NCI-H2196 (cell line): ENCODE measurements at regions not wholly inside any gene's neighbourhood (a gene's known extent, or its start where the extent isn't known, plus 50 kb on each side); places are given as distances from the start of the nearest gene placed in this dataset.

Experiments
- DNase-seq: peaks from one replicate; lab custom pipeline; 2025; ENCODE audit not compliant: unreplicated experiment; lab: John Stamatoyannopoulos, UW

GRCh38 chr2:58907644-58908043, 666.5 kb upstream of the FANCL start:
- no peak for DNase-seq

DNA sequence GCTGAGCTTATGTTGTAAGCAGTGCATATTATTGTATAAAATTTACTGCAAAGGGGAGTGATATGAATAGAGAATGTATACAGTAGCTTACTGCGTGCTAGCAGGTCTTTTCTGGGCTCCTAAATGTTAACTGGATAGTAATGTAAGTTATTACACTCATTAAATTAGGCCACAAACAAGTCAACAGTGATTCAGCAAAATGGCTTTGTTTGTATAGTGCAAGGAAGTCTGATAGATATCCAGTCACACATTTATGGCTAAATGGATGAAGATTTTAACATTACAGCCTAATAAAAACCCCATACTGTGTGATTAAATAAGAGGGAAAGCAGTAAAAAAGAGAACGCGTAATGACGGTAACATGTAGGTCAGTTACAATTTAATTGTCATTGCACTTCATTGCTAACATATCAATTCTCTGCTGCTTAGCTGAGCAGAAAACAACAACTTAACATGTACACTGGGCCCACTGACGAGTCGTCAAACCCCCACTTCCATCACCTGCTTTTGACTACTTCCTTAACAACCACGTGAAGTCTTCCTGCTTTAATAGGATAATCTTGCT, 665.0 kb upstream of the FANCL start:
- DNase-seq, result no peak

GRCh38 chr2:58904095-58904494, 663.0 kb upstream of the FANCL start:
- no peak for DNase-seq

- DNase-seq, result no peak
Observed at GRCh38 chr2:58903427-58903826, 662.3 kb upstream of the FANCL start.

GRCh38 chr2:58900246-58901027, 659.3 kb upstream of the FANCL start:
- no peak for DNase-seq

DNA sequence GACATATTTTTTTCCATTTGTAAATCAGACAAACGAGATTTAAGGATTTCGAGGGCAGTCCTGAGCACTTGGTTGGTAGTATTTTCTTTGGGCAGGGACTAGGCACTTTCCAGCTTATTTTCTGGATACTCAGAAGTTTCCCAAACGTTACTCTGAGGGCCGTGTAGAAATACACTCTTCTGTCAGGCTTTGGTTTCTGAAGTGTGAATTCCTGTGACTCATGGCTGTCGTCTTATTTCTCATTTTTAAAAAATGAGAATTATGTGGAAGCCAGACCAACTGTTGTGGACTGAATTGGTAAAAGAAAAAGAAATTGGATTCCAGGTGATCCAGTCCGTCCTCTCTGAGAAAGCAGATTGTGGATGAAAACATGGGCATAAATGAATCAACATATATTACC, 658.6 kb upstream of the FANCL start:
- DNase-seq, result no peak

DNA sequence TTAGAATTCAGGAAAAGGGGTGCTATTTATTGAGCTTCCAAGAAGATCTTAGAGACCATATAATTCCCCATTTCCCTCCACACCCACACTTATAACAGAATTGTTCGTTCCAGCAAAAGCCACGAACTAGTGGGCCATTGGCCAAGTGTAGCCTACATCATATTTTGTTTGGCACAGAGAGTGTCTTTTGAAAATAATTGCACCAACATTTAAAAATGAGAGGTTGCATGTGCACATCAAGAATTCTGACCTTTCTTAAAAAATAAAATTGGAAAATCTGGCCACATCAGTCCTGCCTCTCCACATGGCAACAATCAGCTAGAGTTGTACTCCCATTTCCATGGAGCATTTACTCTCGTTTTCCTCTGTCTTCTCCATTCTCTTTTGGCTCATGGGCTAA, 655.5 kb upstream of the FANCL start:
- no peak for DNase-seq

- no peak for DNase-seq
Observed at GRCh38 chr2:58895857-58896256, 654.7 kb upstream of the FANCL start.

DNA sequence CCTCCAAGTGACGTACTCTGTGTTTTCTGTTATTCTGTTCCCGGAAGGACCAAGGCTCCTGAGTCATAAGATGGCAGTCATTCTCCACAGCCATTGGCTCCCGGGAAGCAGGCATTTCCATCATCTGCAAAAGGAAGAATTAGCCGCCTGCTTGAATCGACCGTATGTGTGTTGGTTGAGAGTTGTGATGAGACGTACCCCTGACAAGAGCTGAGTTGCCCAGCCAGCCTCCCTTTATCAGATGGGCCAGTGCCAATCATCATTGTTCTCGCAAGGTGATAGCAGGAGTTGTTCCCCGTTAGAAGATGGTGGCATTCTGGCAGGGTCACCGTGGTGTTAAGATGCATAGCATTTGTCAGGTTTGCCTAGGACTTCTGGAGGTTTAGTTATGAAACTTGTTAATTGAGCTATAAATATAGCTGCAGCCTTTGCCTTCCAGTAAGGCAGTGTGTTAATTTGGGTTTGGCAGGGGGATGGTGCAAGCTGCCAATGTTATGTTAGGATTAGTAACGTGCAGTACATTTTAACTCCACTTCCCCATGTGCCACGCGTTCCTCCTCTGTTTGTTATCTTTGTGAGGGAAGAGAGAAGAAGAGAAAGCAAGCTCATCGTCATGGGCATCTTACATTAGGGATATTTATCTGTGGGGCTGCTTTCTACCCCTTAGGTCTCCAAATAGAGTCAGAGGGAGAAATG, 652.7 kb upstream of the FANCL start:
- DNase-seq, result no peak

DNA sequence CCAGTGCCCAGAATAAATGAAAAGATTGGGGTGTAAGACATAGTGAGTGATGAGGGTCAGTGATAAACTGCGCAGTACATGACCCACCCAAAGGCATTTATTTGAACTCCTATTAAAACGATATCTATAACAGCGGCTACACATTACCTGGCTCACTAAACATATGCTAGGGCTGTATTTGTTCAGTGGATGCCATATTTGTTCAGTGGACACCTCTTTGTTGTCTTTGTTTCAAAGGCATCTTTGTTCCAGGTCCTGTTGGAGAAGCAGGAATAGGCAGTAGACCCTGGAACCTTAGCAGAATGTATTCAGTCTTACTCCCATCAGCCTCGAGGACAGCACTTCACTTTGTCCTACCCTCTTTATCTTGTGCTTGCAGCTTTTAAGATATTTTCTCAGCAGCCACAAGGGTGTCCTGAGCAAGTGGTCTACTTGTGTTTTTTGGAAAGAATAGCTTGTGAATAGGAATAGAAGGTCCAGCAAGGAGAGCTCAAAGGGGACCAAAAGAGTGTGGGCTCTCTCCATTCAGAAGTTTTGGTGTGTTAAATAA, 650.8 kb upstream of the FANCL start:
- DNase-seq, result no peak

DNA sequence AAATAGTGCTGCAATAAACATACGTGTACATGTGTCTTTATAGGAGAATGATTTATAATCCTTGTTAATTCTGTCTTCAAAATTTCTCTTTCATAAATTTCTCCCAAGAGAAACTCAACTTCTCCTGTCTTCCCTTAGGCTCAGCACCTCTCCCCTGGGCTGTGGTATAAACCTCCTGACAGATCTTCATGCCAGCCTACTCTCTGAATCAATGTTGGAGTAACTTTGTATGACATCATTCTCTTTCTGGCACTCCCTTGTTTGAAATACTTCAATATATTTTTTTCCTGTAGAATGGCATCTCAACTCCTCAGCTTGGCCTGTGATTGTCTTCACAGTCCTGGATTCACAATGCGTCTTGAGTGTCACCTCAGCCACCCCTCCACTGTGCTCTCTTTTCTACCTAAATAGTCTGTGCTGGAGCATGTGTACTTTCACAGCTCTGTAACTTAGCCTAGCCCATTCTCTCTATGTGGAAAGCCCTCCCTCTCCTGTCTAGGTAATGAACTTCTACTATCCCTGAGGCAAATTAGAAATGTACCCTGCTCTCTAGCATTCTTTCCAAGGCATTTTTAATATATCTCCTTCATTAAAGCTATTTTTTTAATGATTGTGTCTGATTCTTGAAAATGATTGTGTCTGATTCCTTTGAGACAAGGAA, 649.9 kb upstream of the FANCL start:
- DNase-seq, result no peak

DNA sequence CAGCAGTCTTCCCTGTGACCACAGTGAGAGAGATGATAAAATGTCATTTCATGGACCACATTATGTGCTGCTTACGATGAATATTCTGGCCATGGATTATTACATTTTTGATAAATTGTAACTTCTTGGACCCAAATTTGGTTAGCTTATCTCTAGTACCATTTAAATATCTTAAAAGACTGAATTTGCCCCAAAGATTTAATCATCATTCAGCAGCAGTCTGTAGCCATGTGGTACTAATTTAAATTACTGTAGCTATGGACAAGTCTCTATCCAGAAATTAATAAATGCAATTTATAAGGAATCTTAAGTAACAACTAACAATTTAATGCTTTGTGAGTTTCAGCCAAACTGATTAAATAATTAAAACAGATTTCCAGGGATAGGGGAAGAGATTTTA, 644.9 kb upstream of the FANCL start:
- no peak for DNase-seq

- no peak for DNase-seq
Observed at GRCh38 chr2:58879834-58880233, 638.7 kb upstream of the FANCL start.

DNA sequence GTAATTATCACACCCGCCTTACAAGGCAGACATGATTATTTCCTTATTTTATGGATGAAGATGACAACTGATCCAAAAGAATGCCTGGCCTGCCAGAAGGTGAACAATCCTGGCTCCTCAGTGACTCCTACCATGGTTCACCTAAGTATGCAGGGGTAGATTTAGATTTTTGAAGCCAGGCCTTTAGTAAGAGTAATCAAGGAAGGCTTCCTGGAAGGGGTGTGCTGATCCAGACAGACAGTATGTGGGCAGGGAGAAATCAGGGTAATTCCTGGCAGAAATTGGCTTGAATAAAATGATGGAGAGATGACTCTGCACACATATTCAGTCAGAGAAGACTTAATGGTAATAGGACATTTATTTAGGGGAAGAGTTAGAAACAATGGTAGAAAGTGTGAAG, 637.7 kb upstream of the FANCL start:
- no peak for DNase-seq

DNA sequence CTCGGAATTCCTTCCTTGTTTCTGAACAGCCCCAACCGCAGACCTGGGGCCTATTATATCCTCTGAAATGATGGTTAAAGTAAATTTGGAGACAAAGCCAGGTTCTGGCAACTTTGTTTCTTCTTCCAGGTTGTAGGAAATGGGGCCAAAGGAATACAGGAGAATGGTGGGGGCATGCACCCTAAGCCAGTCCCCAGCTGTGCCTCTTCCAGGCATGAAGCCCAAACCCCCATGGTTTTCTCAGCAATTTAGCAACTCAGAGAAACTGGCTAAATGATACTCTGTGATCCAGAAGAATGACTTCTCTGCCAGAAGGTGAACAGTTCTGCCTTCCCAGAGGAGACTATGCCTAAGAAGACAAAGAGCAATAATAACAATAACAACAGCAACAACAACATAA, 635.0 kb upstream of the FANCL start:
- no peak for DNase-seq

DNA sequence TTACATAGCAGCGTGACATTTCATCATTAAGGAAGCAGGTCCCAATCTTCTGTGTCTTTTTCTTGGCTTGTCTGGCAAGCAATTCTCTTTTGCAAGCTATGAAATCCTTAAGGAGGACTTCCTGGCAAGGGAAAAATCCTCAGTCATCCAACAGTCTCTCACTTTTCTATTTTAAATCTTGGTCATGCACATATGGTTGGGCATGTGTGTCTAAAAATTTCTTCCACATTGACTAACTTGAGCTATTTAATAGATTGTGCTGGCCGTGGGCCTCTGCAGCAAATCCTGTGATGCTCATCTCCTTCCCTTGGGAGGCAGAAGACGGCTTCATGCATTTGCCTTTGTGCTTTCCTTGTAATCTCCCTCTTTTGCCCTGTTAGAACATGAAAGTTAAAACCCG, 634.3 kb upstream of the FANCL start:
- no peak for DNase-seq

DNA sequence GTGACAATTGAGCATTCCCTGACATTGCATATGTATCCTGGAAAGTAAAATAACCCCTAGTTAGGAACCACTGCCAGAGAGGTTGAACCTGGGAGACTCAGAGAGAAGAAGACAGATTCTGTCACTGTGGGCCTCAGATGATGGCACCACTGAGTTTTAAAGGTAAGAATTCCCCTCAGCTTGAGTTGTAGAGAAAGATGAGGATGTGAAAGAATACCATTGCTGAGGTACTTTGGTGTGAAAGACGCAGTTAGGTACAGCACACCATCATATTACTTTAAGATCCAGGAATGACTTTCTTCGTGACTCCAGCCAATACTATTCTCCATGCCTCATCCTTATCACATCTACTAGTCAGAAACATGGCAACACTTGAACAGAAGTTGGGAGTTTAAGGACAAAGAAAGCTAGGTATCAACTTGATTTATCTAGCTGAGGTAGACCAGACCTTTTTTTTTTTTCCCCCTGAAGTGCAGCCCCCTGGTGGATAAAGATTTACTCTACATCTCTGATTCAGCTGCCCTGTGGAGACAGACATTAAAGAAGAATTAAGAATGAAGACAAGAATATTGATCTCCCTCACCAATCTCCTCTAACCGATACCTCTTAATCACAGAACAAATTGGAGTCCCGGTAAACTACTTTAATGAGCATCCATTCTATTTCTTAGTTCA, 630.5 kb upstream of the FANCL start:
- no peak for DNase-seq

DNA sequence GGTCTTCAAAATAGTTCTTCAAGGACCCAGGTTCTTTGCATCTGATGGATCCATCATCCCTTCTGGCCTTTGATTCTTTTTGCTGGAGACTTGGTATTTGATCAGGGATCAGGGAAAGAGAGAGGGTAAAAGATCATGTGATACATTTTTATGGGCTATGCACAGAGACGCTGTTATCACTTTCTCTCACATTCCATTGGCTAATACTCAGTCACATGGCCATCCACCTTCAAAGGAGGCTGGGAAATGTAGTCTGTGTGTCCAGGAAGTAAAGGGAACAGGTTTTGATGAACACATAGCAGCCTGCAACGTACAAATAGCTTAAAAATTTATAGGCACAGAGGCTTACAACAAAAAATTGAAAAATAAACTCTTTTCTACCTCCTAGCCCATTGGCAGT, 629.6 kb upstream of the FANCL start:
- no peak for DNase-seq

- no peak for DNase-seq
Observed at GRCh38 chr2:58866946-58867345, 625.8 kb upstream of the FANCL start.

DNA sequence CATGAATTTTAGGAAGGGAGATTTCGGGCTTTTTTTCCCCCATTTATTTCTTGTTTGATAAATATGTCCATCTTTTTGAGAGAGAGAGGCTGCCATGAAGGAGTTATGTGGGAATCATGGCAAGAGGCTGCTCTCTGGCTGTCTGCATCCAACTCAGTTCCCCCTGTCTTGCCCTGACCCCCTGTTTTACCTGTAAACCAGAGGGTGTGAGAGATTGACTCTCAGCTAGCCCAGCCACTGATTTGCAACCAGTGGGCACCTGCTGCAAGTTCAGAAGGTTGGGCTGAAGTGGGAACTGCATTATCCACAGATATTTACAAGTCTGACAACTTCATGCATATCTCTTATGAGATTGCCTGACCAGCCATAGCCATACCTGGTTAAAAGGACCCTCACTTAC, 625.4 kb upstream of the FANCL start:
- DNase-seq, result no peak

GRCh38 chr2:58866040-58866439, 624.9 kb upstream of the FANCL start:
- DNase-seq, result no peak
